Stimulated activated CD8-positive, alpha-beta memory T cell treated with anti-CD3 and anti-CD28 coated beads, Interleukin-7, amount 100 ng/mL, for 48 hours (primary cell): ENCODE measurements at regions not wholly inside any gene's neighbourhood (a gene's known extent, or its start where the extent isn't known, plus 50 kb on each side); places are given as distances from the start of the nearest gene placed in this dataset.
"Not testable (repeated sequence)": the region's sequence is repeated elsewhere in the genome, so short reads cannot be mapped to it uniquely, and the experiment has no call there.

Experiments
- DNase-seq, 2 donors: peaks; one replicate each; pipeline ENCODE4 v3.0.0-alpha.2; 2020; ENCODE audit warnings: low read depth in 1 of 2; ENCODE audit errors: extremely low read depth in 1 of 2

DNA sequence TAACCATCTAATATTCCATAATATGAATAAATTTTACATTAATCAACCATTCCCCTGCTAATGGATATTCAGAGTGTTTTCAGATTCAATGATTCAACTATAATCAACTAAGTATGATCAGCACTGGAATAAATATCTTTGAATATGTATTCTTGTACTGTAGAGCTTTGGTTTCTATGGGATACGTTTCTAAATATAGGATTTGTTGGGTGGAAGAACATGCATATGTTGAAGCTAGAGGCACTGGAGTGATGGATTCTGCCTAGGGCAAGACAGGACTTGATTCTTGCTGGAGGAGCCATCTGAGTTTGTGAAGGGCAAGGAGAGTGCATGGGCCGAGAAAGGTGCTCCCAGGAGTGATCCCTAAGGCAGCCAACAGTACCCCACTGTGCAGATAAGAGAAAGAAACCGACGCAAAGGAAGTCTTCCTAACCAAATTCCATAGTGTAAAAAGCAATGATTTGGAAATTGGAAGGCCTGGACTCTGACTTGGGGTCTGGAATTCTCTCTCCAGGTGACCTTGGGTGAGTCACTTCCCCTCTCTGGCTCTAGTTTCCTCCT, 418.7 kb downstream of the PREX1 start:
- no peak for DNase-seq

DNA sequence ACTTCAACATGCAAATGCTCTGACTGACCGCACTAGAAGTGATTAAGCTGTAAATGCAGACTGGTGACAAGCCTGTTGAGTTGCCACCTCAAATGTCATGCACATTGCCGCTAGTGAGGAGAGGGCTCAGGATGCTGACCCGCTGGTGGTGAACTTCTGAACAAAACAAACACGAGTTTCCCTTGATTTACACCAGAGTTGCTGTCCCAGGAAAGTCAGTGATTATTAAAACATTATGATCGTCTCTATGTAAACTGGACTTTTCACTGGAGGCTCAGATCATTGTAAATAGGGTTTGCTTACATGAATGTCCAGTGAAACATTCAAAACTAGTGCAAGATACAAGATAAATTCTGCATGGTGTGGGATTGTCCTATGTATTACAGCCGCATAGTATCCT, 420.1 kb downstream of the PREX1 start:
- DNase-seq, result no peak

DNA sequence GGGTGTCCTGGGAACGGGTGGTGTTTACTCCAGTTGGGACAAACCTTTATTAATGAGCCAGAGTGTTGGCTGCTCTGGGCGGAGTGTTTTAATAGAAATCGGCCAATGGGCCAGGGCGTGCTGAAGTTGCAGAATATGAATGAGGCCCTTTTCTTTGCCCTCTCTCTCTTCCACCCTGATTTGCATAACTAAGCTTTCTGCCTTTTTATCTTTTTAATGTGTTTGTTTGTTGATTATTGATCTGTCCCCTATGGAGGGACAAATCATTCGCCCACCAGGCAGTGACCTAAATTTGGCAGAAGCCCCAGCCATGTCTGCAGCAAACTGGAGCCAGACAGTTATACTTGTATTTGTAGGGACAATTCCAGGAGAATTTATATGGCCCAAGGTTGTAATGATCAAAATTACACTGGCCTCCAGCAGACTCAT, 420.9 kb downstream of the PREX1 start:
- DNase-seq, result no peak

DNA sequence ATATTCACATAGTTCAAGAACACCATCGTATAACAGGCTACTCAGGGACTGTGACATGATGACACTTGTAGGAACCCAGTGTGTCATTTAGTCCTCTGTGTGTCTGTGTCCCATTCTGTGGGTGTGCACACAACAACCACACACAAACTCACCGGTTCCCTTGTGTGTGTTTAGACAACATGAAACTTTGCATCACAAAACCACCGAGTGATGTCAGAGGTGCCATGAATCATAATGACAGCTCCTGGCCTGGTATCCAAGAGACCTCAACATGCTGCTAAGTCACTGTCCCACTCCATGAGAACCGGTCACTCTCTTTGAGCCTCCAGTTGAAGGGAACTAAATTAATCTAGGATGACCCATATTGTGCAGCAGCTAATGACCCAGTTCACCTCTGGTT, 421.3 kb downstream of the PREX1 start:
- peak in 1 of 2 donors; percentile 58 for DNase-seq

DNA sequence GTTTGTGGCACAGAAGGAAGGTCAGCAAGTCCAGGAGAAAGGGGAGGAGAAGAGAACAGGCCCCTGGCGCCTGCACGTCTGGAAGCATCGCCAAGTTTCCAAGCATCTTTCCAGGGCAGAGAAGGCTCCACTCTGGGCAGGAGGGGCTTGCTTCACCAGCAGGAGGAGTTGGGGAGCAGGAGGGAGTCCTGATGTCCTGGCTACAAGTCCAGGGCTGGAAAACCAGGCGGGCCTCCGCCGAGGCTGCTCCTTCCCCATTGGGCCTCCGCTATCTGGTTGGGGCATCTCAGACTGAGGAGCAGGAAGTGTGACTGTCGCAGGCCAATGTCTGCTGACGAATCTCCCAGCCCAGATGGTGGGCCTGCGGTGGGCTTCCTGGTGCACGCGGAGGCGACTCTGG, 421.9 kb downstream of the PREX1 start:
- DNase-seq, result peak; percentile 6 to 14

DNA sequence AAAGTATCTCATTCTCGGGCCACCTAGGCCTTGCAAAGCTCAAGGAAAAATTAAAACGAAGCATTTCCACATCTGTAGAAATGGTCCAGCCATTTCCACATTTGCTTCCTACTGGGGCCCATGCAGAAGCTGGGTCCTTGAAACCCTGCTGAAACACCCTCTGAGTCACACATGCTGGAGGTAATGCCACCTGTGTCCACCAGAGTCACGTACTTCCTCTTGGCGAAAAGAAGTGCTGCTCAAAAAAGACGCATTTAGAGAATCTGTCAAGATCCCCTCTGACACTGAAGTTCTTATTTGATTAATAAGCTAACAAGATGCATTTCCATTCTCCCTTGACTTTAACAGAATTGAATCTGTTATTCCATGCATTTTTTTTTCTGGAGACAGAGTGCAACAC, 423.2 kb downstream of the PREX1 start:
- no peak for DNase-seq

DNA sequence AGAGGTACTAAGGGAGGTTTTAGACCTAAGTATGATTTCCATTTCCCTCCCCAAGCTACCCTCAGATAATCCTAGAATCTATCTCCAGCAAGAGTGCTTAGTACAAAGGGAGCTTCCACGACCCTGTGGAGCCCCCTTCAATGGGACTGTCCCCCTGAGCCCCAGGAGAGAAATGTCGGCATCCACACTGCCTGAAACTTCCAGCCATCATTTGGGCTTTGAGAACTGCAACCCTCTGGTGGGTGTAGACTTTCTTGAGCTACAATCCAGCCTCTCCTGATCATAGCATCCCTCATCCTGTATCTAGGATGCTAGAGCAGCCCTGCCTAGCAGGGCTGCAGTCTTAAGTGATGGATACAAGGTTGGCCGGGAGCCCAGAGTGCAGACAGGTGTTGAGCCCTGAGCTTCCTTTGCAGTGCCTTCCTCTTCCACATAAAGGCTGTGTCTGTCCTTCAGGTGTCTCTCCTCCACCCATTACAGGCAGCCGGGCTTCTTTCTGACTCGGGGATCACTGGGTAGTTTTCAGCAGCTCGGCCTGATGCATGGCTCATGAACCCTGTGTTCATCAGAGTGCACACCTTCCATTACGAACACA, 424.5 kb downstream of the PREX1 start:
- DNase-seq, result no peak

DNA sequence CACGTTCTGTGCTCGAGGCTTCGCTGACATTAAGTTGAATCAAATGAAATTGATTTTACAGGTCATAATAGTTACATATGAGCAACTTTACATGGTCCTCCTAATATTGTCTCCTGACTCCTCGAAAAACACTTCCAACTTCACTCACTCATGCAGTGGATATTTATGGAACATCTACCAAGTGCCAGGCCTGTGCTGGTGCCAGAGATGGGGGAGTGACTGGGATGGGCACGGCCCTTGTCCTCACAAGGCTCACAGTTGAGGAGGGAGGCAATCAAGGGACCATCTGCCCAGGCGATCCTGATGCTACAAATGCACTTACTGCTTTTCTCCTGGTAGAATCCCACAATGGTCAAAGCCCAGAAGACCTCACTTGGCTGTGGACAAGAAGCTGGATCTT, 426.4 kb downstream of the PREX1 start:
- DNase-seq, result no peak

DNA sequence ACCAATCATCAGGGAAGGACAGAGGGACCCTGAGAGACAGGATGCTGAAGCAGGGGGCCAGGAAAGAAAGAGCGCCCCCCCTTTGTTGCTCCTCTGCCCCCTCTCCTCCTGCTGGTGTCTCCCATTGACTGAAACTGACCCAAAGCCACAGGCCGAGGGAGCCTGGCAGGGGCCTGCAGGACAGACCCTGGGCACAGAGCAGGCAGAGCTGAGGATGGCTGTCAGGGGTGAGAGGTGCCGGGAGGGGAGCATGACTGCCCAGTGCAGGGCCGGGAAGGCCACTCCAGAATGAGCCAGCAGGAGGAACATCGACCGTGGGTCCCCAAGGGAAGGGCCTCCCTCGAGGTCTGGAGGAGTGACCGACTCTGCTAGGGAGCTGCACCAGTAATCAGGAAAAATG, 427.8 kb downstream of the PREX1 start:
- DNase-seq, result no peak

DNA sequence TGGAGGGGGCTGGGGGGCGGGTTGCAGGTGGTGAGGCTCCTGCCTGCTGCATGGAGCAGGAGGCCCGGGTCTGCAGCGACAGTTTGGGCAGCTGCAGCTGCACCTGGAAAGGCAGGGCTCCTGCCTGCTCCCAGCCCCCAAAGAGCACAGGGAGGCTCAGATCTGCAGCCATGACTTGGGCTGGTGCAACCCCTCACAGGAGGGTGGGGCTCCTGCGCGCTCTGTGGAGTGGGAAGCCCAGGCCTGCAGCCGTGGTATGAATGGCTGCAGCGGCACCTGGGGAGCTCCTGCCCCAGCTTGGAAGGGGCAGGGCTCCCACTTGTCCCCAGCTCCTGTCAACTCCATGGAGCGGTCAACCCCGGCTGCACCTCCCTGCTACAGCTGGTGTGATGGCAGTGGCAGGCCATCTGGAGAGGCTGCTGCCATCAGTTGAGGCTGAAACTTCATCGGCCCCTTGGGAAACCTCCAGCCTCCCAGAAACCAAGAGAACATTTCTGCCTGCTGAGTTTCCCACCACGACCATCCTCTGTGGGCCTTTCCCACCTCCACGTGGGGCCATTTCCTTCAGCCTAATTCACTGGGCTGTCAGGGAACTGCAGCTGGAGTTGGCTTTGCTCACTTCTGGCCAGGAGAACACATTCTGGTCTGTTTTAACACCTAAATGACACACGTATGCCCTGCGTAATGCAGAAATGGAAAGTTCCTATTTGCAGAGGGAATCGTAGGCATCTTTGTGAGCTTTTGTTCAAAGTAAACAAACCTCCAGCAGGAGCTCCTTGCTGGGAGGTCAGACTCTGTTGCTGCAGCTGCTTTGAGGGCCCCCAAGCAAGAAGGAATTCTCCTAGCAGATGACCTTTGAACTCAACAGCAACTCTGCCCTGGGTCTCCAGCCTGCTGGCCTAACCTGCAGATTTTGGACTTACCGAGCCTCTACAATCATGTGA, 429.0 kb downstream of the PREX1 start:
- no peak for DNase-seq

DNA sequence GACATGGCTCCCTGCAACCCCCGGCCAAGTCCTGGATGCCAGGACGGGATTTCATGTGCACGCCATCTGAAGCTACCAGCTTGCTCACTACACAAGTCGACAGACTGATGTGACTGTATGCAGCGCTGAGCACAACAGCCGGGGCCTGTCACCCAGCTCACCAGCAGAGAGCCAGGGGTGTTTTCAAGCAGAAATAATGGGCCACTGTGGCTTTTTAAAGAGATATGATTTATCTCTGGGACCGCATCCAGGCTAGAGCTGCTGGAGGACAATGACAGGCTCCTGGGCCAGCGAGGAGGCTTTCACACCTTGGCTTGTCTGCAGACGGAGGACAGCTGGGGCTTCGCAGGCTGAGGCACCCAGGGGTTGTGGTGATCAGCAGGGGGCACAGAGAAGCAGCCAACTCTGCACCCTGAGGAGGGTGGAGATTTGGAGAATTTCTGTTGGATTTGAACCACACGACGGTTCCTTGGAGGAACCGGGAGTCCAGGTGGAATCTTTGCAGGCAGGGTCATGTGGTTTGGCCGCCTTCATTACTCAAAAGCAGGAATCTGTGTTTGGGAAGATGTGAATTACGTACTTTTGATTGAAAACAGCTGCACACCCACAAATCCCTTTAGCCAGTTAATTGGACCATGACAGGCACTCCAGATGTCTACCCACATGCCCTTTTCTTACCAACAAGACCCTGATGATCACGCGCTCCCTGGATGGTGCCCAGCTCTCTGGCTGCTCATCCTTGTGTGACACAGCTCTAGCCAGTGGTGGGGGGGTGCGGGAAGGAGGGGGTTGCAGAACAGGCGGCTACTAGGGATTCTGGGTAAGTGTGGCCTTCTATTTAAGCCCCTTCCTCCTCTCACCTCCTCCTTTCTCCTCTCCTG, 430.6 kb downstream of the PREX1 start:
- DNase-seq, result not testable (repeated sequence)

DNA sequence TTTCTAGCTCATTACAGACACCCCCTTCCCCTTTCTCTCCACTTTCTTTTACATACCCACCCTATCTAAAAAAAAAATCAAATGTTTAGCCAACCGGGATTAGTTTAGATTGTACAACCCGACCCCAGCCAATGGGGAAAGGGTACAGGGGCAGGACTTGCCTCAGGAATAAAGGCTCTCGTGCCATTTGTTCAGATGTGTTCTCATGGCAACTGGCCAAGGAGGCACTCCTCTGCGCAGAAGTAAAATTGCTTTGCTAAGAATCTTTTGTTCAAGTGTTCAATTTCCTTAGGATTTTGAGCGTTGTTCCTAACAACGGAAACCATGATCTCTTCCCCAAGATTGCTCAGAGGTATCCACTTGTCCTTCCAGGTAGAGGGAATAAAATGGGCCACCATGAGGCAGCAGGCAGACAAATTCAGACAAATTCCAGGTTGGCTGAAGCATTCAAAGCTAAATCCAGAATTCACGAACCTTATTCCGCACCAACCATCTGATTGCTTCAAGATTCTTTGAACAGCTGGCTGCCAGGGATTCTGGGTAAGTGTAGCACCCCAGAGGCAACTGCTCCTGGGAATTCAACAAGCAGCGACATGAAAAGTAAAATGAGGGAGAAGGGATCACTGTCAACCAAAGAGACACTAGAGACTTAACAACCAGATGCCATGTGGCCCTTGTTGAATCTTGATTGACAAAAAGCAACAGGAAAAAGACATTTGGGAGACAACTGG, 431.8 kb downstream of the PREX1 start:
- DNase-seq, result no peak

DNA sequence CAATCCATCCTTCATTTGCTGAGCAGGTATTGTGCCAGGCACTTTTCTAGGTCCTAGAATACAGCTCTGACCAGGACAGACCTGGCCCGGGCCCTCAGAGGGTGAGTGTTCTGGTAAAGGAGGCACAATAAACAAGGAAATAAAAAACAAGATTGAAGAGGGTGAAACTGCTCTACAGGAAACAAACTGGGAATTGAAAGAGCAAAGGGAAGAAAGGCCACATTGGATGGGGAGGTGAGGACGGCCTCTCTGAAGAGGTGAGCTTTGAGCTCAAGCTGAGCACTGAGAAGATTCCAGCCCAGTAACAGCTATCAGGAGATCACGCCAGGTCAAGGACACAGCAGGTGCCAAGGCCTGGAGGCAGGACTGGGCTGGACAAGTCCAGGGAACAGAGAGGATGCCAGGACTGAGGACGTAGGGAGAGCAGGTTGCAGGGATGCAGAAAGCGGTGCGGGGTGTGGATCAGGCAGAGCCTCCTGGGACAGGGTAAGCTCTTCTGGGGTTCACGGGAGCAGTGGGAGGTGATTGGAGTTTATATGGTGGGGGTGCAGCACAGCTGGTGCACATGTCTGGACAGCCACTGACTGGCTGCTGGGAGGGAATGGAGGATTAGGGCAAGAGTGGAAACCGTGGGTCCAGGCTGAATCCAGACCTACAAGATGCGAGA, 433.3 kb downstream of the PREX1 start:
- DNase-seq, result no peak

DNA sequence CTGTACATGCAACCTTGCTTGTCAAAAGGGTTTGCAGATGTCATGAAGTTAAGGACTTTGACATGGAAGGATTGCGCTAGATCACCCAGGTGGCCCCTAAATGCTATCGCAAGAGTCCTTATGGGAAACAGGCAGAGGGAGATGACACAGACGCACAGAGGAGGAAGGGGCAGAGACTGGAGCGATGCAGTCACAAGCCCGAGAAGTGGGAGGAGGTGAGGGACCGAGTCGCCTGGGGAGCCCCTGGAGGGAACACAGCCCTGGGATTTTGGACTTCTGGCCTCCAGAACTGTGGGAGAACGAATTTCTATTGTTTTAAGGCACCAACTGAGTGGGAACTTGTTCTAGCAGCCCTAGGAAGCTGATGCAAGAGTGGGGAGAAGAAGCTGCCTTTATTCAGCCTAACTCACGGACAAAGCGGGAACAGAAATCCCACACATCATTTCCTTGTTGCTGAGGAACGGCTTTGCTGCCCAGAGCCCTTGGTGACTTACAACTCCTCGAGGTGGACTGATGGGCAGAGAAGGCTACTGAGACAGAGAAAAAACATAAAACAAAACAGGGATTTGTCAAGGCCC, 434.0 kb downstream of the PREX1 start:
- DNase-seq, result no peak

DNA sequence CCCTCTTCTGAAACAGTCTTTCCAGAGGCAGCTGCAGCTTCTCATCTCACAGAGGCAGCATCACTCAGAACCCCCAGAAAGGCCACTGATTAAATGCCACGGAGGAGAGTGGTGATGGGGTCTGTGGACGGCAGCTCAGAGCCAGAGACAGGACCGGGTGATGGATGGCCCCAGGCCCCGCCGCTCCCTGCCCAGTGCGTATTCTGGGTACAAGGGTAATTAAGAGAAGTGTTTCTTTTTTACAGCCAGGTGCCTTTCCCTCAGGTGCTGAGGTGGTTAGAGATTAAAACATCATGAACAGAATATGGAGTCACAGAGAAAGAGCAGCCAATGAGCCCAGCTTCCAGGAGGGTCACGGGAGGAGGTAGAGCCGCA, 434.5 kb downstream of the PREX1 start:
- no peak for DNase-seq

DNA sequence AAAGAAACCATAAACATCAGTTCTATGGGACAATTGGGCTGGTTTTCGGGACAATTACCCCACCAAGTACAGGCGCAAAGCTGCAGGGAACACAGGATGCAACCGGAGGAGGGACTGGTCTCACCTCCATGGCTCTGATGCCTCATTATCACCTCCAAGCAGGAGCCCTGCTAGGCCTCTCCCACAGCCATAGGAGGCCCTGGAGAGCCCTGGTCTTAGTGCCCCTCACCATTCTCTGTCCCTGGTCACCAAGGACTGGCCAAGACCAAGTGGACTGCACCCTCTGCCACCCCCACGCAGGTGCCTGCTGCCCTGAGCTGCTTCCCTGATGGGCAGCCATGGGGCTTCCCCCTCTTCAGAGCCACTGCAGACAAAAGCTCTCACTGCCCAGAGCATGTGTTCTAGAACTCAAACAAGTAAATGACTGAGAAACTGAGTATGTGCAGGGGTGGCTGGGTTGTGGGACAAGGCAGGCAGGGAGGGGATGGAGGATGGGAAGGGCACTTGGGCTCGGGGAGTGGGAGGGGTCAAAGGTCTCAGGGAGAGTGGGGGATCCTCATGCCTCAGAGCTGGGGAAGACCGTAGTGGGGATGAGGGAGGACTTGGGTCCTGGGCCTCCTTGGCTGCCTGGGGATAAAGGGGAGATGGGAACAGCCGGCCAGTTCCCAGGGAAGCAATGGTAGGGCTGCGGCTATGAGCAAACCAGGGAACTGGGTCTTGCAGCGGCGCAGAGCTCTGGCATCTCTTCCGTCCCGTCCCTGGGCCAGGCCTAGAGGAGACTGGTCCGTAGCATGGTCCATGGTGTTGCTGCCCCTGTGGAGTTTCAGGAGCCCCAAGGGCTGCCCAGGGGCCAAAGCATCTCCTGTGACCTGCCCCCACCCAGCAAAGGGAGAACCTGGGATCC, 435.1 kb downstream of the PREX1 start:
- no peak for DNase-seq

DNA sequence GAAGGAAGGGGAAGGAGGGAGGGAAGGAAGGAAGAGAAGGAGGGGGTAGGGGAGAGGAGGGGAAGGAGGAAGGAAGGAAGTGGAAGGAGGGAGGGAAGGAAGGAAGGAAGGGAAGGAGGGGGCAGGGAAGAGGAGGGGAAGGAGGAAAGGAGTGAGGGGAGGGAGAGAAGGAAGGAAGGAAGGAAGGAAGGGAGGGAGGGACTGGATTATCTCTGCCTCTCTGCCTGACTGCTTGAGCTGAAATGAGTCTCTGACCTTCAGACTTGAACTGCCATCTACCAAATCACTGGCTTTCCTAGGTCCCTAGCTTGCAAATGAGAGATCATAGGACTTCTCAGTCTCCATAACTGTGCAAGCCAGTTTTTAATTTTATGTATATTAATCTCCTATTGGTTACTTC, 436.8 kb downstream of the PREX1 start:
- DNase-seq, result no peak

DNA sequence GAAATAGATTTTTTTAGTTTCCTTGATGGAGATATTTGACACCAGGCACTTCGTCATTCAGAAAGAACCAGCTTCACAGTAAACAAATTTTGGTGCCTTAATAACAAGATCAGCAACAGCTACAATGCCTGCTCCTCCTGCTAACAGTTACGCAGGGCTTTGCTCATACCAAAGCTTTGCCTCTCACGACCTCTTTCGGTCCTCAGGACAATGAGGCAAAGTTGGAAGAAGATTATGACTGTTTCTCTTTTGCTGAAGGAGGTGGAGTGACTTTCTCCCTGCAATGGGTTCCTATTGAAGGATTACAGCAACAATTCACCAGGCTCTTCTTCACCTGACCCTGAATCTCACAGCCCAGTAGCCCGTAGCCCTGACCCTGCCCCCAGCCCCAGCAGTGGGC, 440.1 kb downstream of the PREX1 start:
- DNase-seq, result no peak

DNA sequence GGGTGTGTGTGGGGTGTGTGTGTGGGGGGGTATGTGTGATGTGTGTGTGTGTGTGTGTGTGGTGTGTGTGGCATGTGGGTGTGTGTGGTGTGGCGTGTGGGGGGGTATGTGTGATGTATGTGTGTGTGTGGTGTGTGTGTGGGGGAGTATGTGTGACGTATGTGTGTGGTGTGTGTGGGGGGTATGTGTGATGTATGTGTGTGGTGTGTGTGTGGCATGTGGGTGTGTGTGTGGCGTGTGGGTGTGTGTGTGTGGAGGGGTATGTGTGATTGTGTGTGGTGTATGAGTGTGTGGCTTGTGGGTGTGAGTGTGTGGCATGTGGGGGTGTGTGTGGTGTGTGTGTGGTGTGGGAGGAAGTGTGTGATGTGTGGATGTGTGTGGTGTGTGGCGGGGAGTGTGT, 442.3 kb downstream of the PREX1 start:
- DNase-seq, result no peak
